Natural killer cell treated with Interleukin-12 subunit alpha and Interleukin-12 subunit beta and Interleukin-15 and Interleukin-18, amount 100 ng/mL, for 72 hours (primary cell): ENCODE measurements at regions not wholly inside any gene's neighbourhood (a gene's known extent, or its start where the extent isn't known, plus 50 kb on each side); places are given as distances from the start of the nearest gene placed in this dataset.

Source experiments
- ATAC-seq, 2 donors: fragments of 150-1000 bp; cut with Tn5 transposase in 1 of 2; sonication (Bioruptor Pico), chemical (Tn5 transposase) in 1 of 2; 2 replicates each; pipeline ENCODE4 v1.10.0; 2021
- DNase-seq: peaks from one replicate; pipeline ENCODE4 v3.0.0; 2022; ENCODE audit warnings: low spot score
- H3K27ac Mint-ChIP-seq, 2 donors: 1 replicate in 1 of 2; 2 replicates in 1 of 2; pipeline ENCODE4 v1.8.0; 2022; ENCODE audit warnings: mixed read lengths in 2 of 2, mild to moderate bottlenecking in 1 of 2, moderate library complexity in 1 of 2
- H3K27me3 Mint-ChIP-seq, 2 donors: 1 replicate in 1 of 2; 2 replicates in 1 of 2; pipeline ENCODE4 v1.8.0; 2022; ENCODE audit warnings: mixed read lengths in 2 of 2
- H3K36me3 Mint-ChIP-seq: one replicate; pipeline ENCODE4 v1.8.0; 2022; ENCODE audit warnings: mixed read lengths
- H3K4me1 Mint-ChIP-seq, 2 donors: 1 replicate in 1 of 2; 2 replicates in 1 of 2; pipeline ENCODE4 v1.8.0; 2022; ENCODE audit warnings: low read depth in 2 of 2, mixed read lengths in 2 of 2, mild to moderate bottlenecking in 1 of 2
- H3K4me3 Mint-ChIP-seq: one replicate; pipeline ENCODE4 v1.8.0; 2022; ENCODE audit warnings: mixed read lengths
- H3K9me3 Mint-ChIP-seq: 2 replicates; pipeline ENCODE4 v1.8.0; 2022; ENCODE audit warnings: mixed read lengths

- H3K4me1 Mint-ChIP-seq: no peaks in the 10 kb centered on the region
- no peak overlapping the region for H3K4me3 Mint-ChIP-seq
- H3K36me3 Mint-ChIP-seq: no peaks in the 10 kb centered on the region
- ATAC-seq (no peak), DNase-seq (no peak)
- no peaks in the 10 kb centered on the region for H3K9me3 Mint-ChIP-seq
- H3K27me3 Mint-ChIP-seq: no peaks in the 10 kb centered on the region
- no peak overlapping the region for H3K27ac Mint-ChIP-seq
Observed at GRCh38 chr1:218996362-218996761, 177.3 kb upstream of the LYPLAL1 start.

- H3K36me3 Mint-ChIP-seq: no peaks in the 10 kb centered on the region
- no peaks in the 10 kb centered on the region for H3K27me3 Mint-ChIP-seq
- H3K27ac Mint-ChIP-seq: no peak overlapping the region
- H3K4me1 Mint-ChIP-seq: no peaks in the 10 kb centered on the region
- H3K4me3 Mint-ChIP-seq: no peak overlapping the region
- H3K9me3 Mint-ChIP-seq: peaks cover 6% of the 10 kb centered on the region
- DNase-seq: no peak
- ATAC-seq: no peak
Observed at GRCh38 chr1:219000005-219000404, 173.7 kb upstream of the LYPLAL1 start.

GRCh38 chr1:219000631-219001030 lies 173.0 kb upstream of the LYPLAL1 start:
- no peak for ATAC-seq
- no peaks in the 10 kb centered on the region for H3K4me1 Mint-ChIP-seq
- H3K27ac Mint-ChIP-seq: no peak overlapping the region
- H3K4me3 Mint-ChIP-seq: no peak overlapping the region
- DNase-seq: no peak
- peaks cover 11% of the 10 kb centered on the region for H3K9me3 Mint-ChIP-seq
- H3K27me3 Mint-ChIP-seq: no peaks in the 10 kb centered on the region
- H3K36me3 Mint-ChIP-seq: no peaks in the 10 kb centered on the region

- no peaks in the 10 kb centered on the region for H3K36me3 Mint-ChIP-seq
- no peak overlapping the region for H3K4me3 Mint-ChIP-seq
- no peaks in the 10 kb centered on the region for H3K27me3 Mint-ChIP-seq
- H3K27ac Mint-ChIP-seq: no peak overlapping the region
- H3K4me1 Mint-ChIP-seq: no peaks in the 10 kb centered on the region
- no peak for ATAC-seq
- H3K9me3 Mint-ChIP-seq: peaks cover 11% of the 10 kb centered on the region
- DNase-seq: no peak
Observed at GRCh38 chr1:219010720-219011119, 163.0 kb upstream of the LYPLAL1 start.

GRCh38 chr1:219020386-219020785 lies 153.3 kb upstream of the LYPLAL1 start:
- no peaks in the 10 kb centered on the region for H3K4me1 Mint-ChIP-seq
- H3K27me3 Mint-ChIP-seq: no peaks in the 10 kb centered on the region
- no peaks in the 10 kb centered on the region for H3K36me3 Mint-ChIP-seq
- H3K4me3 Mint-ChIP-seq: no peak overlapping the region
- H3K27ac Mint-ChIP-seq: no peak overlapping the region
- ATAC-seq (no peak), DNase-seq (no peak)
- peaks cover 25% of the 10 kb centered on the region for H3K9me3 Mint-ChIP-seq

GRCh38 chr1:219020846-219021245 lies 152.8 kb upstream of the LYPLAL1 start:
- H3K27ac Mint-ChIP-seq: no peak overlapping the region
- H3K36me3 Mint-ChIP-seq: no peaks in the 10 kb centered on the region
- H3K27me3 Mint-ChIP-seq: no peaks in the 10 kb centered on the region
- no peaks in the 10 kb centered on the region for H3K4me1 Mint-ChIP-seq
- peaks cover 23% of the 10 kb centered on the region for H3K9me3 Mint-ChIP-seq
- H3K4me3 Mint-ChIP-seq: no peak overlapping the region
- DNase-seq (no peak), ATAC-seq (no peak)

- DNase-seq: no peak
- H3K4me3 Mint-ChIP-seq: no peak overlapping the region
Observed at GRCh38 chr1:219027146-219027673, 146.5 kb upstream of the LYPLAL1 start.

GRCh38 chr1:219031809-219032208 lies 141.9 kb upstream of the LYPLAL1 start:
- no peaks in the 10 kb centered on the region for H3K4me1 Mint-ChIP-seq
- peaks cover 8% of the 10 kb centered on the region for H3K9me3 Mint-ChIP-seq
- DNase-seq (no peak), ATAC-seq (no peak)
- no peaks in the 10 kb centered on the region for H3K27me3 Mint-ChIP-seq
- no peaks in the 10 kb centered on the region for H3K36me3 Mint-ChIP-seq
- no peak overlapping the region for H3K4me3 Mint-ChIP-seq
- H3K27ac Mint-ChIP-seq: no peak overlapping the region

More at GRCh38 chr1:219027146-219027673, 146.5 kb upstream of the LYPLAL1 start:
- Mint-ChIP-seq H3K36me3 (no peaks in the 10 kb centered on the region), H3K4me1 (no peaks in the 10 kb centered on the region), H3K27ac (no peak overlapping the region), H3K9me3 (peaks cover 24% of the 10 kb centered on the region), H3K27me3 (no peaks in the 10 kb centered on the region)
- ATAC-seq: no peak

GRCh38 chr1:219038398-219038797 lies 135.3 kb upstream of the LYPLAL1 start:
- no peak overlapping the region for H3K4me3 Mint-ChIP-seq
- no peaks in the 10 kb centered on the region for H3K4me1 Mint-ChIP-seq
- no peak overlapping the region for H3K27ac Mint-ChIP-seq
- ATAC-seq: no peak
- DNase-seq: no peak
- H3K9me3 Mint-ChIP-seq: peaks cover 15% of the 10 kb centered on the region
- H3K27me3 Mint-ChIP-seq: no peaks in the 10 kb centered on the region
- no peaks in the 10 kb centered on the region for H3K36me3 Mint-ChIP-seq

- Mint-ChIP-seq H3K27me3 (no peaks in the 10 kb centered on the region), H3K27ac (no peak overlapping the region), H3K9me3 (peaks cover 12% of the 10 kb centered on the region), H3K36me3 (no peaks in the 10 kb centered on the region), H3K4me1 (no peaks in the 10 kb centered on the region), H3K4me3 (no peak overlapping the region)
- ATAC-seq (no peak), DNase-seq (no peak)
Observed at GRCh38 chr1:219039017-219039681, 134.5 kb upstream of the LYPLAL1 start.

- Mint-ChIP-seq H3K9me3 (peaks cover 12% of the 10 kb centered on the region), H3K4me3 (no peak overlapping the region), H3K36me3 (no peaks in the 10 kb centered on the region), H3K4me1 (no peaks in the 10 kb centered on the region), H3K27me3 (no peaks in the 10 kb centered on the region), H3K27ac (no peak overlapping the region)
- DNase-seq (no peak), ATAC-seq (no peak)
Observed at GRCh38 chr1:219039682-219040154, 134.0 kb upstream of the LYPLAL1 start.

GRCh38 chr1:219040291-219040690 lies 133.4 kb upstream of the LYPLAL1 start:
- DNase-seq (no peak), ATAC-seq (no peak)
- Mint-ChIP-seq H3K9me3 (peaks cover 12% of the 10 kb centered on the region), H3K4me1 (no peaks in the 10 kb centered on the region), H3K27me3 (no peaks in the 10 kb centered on the region), H3K36me3 (no peaks in the 10 kb centered on the region), H3K4me3 (no peak overlapping the region), H3K27ac (no peak overlapping the region)

- ATAC-seq: no peak
- no peak overlapping the region for H3K4me3 Mint-ChIP-seq
- no peaks in the 10 kb centered on the region for H3K27me3 Mint-ChIP-seq
- H3K4me1 Mint-ChIP-seq: no peaks in the 10 kb centered on the region
- DNase-seq: no peak
- H3K36me3 Mint-ChIP-seq: no peaks in the 10 kb centered on the region
- no peak overlapping the region for H3K27ac Mint-ChIP-seq
- H3K9me3 Mint-ChIP-seq: peaks cover 10% of the 10 kb centered on the region
Observed at GRCh38 chr1:219041141-219041540, 132.5 kb upstream of the LYPLAL1 start.

- Mint-ChIP-seq H3K9me3 (peaks cover 14% of the 10 kb centered on the region), H3K36me3 (no peaks in the 10 kb centered on the region), H3K4me1 (no peaks in the 10 kb centered on the region), H3K27me3 (no peaks in the 10 kb centered on the region), H3K4me3 (no peak overlapping the region), H3K27ac (no peak overlapping the region)
- ATAC-seq (no peak), DNase-seq (no peak)
Observed at GRCh38 chr1:219041818-219042217, 131.9 kb upstream of the LYPLAL1 start.

- H3K27ac Mint-ChIP-seq: no peak overlapping the region
- DNase-seq (no peak), ATAC-seq (no peak)
- no peak overlapping the region for H3K4me3 Mint-ChIP-seq
- no peaks in the 10 kb centered on the region for H3K36me3 Mint-ChIP-seq
- peaks cover 17% of the 10 kb centered on the region for H3K9me3 Mint-ChIP-seq
- H3K4me1 Mint-ChIP-seq: no peaks in the 10 kb centered on the region
- H3K27me3 Mint-ChIP-seq: no peaks in the 10 kb centered on the region
Observed at GRCh38 chr1:219042769-219043168, 130.9 kb upstream of the LYPLAL1 start.
